ENCODE measurements at regions not wholly inside any gene's neighbourhood (a gene's known extent, or its start where the extent isn't known, plus 50 kb on each side); places are given as distances from the start of the nearest gene placed in this dataset.

DNA sequence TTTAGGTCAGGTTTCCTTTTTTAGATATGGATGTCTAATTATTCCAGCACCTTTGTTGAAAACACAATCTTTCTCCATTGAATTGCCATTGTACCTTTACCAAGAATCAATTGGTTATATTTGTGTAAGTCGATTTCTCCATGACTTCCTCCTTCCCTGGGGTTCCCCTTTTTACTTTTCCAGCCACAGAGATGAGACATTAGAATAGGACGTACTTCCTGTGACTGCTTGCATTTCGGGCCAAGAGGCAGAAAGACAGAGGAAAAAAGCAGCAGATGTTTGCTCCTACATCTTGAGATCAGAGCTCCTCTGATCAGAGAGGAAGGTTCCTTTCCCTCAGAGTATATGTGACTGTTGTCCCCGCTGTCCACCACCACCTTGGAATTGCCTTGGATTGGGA lies 453.7 kb upstream of the RGS6 start:
- Histone ChIP-seq H3K27me3 (ENCODE audit: insufficient read depth, poor library complexity, severe bottlenecking) (no peaks in the 10 kb centered on the region), H3K27ac (replicated peaks) (peak overlapping the region; percentile 55), H3K4me3 (replicated peaks; ENCODE audit: insufficient read depth, low read length) (no peak overlapping the region)
- TF ChIP-seq SPI1 (IDR thresholded peaks at IDR 0.05; ENCODE audit: borderline replicate concordance, low read depth) (peak; percentile 97), POLR2AphosphoS5 (IDR thresholded peaks at IDR 0.05; ENCODE audit: low read depth) (no peak), GABPA (IDR thresholded peaks at IDR 0.05; ENCODE audit: low read depth) (no peak)
- TF ChIP-seq, protein P1, sequence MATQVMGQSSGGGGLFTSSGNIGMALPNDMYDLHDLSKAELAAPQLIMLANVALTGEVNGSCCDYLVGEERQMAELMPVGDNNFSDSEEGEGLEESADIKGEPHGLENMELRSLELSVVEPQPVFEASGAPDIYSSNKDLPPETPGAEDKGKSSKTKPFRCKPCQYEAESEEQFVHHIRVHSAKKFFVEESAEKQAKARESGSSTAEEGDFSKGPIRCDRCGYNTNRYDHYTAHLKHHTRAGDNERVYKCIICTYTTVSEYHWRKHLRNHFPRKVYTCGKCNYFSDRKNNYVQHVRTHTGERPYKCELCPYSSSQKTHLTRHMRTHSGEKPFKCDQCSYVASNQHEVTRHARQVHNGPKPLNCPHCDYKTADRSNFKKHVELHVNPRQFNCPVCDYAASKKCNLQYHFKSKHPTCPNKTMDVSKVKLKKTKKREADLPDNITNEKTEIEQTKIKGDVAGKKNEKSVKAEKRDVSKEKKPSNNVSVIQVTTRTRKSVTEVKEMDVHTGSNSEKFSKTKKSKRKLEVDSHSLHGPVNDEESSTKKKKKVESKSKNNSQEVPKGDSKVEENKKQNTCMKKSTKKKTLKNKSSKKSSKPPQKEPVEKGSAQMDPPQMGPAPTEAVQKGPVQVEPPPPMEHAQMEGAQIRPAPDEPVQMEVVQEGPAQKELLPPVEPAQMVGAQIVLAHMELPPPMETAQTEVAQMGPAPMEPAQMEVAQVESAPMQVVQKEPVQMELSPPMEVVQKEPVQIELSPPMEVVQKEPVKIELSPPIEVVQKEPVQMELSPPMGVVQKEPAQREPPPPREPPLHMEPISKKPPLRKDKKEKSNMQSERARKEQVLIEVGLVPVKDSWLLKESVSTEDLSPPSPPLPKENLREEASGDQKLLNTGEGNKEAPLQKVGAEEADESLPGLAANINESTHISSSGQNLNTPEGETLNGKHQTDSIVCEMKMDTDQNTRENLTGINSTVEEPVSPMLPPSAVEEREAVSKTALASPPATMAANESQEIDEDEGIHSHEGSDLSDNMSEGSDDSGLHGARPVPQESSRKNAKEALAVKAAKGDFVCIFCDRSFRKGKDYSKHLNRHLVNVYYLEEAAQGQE (IDR thresholded peaks at IDR 0.05; ENCODE audit: insufficient replicate concordance, low read depth): no peak
- TF ChIP-seq, protein P2, sequence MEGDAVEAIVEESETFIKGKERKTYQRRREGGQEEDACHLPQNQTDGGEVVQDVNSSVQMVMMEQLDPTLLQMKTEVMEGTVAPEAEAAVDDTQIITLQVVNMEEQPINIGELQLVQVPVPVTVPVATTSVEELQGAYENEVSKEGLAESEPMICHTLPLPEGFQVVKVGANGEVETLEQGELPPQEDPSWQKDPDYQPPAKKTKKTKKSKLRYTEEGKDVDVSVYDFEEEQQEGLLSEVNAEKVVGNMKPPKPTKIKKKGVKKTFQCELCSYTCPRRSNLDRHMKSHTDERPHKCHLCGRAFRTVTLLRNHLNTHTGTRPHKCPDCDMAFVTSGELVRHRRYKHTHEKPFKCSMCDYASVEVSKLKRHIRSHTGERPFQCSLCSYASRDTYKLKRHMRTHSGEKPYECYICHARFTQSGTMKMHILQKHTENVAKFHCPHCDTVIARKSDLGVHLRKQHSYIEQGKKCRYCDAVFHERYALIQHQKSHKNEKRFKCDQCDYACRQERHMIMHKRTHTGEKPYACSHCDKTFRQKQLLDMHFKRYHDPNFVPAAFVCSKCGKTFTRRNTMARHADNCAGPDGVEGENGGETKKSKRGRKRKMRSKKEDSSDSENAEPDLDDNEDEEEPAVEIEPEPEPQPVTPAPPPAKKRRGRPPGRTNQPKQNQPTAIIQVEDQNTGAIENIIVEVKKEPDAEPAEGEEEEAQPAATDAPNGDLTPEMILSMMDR (IDR thresholded peaks at IDR 0.05; ENCODE audit: insufficient read depth, low read length): no peak
- peak; percentile 11 to 60 for DNase-seq (ENCODE audit: low read depth in 1 of 2, low spot score in 1 of 2)

DNA sequence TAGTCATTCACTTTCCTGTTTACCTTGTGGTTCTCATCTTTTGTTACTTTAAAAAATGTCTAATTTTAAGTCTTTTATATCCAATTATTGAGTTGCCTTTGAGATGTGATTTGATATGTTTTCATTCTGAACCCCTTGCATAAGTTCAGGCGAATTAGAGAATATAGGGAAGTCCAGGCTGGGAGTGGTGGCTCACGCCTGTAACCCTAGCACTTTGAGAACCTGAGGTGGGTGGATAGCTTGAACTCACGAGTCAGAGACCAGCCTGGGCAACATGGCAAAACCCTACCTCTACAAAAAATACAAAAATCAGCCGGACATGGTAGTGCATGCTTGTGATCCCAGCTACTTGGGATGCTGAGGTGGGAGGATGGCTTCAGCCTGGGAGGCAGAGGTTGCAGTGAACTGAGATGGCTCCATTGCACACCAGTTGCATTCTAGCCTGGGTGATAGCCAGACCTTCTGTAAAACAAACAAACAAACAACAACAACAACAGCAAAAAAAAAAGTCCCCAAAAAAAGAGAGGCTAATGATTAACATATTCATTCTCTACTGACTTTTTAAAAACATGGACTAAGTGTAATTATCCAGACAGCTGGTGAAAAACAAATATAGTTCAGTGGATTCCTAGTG lies 451.1 kb upstream of the RGS6 start:
- TF ChIP-seq, protein P2 (IDR thresholded peaks at IDR 0.05; ENCODE audit: insufficient read depth, low read length): no peak
- TF ChIP-seq SPI1 (IDR thresholded peaks at IDR 0.05; ENCODE audit: borderline replicate concordance, low read depth) (no peak), POLR2AphosphoS5 (IDR thresholded peaks at IDR 0.05; ENCODE audit: low read depth) (no peak), GABPA (IDR thresholded peaks at IDR 0.05; ENCODE audit: low read depth) (no peak)
- TF ChIP-seq, protein P1 (IDR thresholded peaks at IDR 0.05; ENCODE audit: insufficient replicate concordance, low read depth): no peak
- H3K27me3 ChIP-seq (ENCODE audit: insufficient read depth, poor library complexity, severe bottlenecking): no peaks in the 10 kb centered on the region
- DNase-seq (ENCODE audit: low read depth in 1 of 2, low spot score in 1 of 2): no peak

DNA sequence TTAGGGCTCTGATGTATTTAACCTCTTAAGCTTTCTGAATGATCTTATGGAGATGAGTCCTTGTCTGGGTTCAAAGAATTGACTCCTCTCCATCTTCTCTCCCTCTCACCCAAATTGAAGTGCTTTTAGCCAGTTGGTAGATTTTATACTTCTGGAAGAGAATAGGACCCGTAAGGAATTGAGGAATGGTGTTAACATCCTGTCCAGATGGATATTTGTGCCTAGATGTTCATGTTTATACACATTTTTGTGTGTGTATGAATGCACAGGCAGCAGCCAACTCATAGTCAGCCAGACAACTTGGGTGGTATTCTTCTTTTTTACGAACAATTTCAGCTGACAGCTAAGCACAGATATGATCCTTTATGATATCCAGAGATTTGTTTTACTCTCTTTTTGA lies 449.6 kb upstream of the RGS6 start:
- DNase-seq (ENCODE audit: low read depth in 1 of 2, low spot score in 1 of 2): no peak
- Histone ChIP-seq H3K4me3 (replicated peaks; ENCODE audit: insufficient read depth, low read length) (no peak overlapping the region), H3K27ac (replicated peaks) (no peak overlapping the region), H3K27me3 (ENCODE audit: insufficient read depth, poor library complexity, severe bottlenecking) (no peaks in the 10 kb centered on the region)
- TF ChIP-seq POLR2AphosphoS5 (IDR thresholded peaks at IDR 0.05; ENCODE audit: low read depth) (no peak), SPI1 (IDR thresholded peaks at IDR 0.05; ENCODE audit: borderline replicate concordance, low read depth) (no peak), GABPA (IDR thresholded peaks at IDR 0.05; ENCODE audit: low read depth) (no peak)
- TF ChIP-seq, protein P2 (IDR thresholded peaks at IDR 0.05; ENCODE audit: insufficient read depth, low read length): no peak
- TF ChIP-seq, protein P1 (IDR thresholded peaks at IDR 0.05; ENCODE audit: insufficient replicate concordance, low read depth): no peak

More for the DNA sequence above, 451.1 kb upstream of the RGS6 start:
- Histone ChIP-seq H3K27ac (replicated peaks) (no peak overlapping the region), H3K4me3 (replicated peaks; ENCODE audit: insufficient read depth, low read length) (no peak overlapping the region)
